Bronchial epithelial cell (primary cell): ENCODE measurements at regions not wholly inside any gene's neighbourhood (a gene's known extent, or its start where the extent isn't known, plus 50 kb on each side); places are given as distances from the start of the nearest gene placed in this dataset.

ENCODE experiments used
- DNase-seq: peaks from one replicate; pipeline ENCODE4 v3.0.0-alpha.2; 2010; ENCODE audit warnings: low read depth
- FAIRE-seq: peaks from 2 replicates; lab custom pipeline; 2011; peaks lifted over from hg19 to GRCh38; lab: Jason Lieb, UNC
- H3K27me3 ChIP-seq: 2 replicates; pipeline ENCODE4 v1.5.1; 2011; ENCODE audit warnings: low read length; ENCODE audit not compliant: control insufficient read depth, insufficient read depth
- H3K36me3 ChIP-seq: 2 replicates; pipeline ENCODE4 v1.5.1; 2011; ENCODE audit warnings: low read length; ENCODE audit not compliant: control insufficient read depth, insufficient read depth
- H3K4me3 ChIP-seq: 2 replicates; pipeline ENCODE4 v1.5.1; 2011; ENCODE audit warnings: mild to moderate bottlenecking, low read depth, low read length, control low read depth
- TF ChIP-seq, protein P1 (sequence below): IDR thresholded peaks from 2 replicates; pipeline ENCODE4 v1.5.1; 2011; ENCODE audit warnings: mild to moderate bottlenecking, moderate library complexity, low read length, control low read depth, inconsistent platforms; ENCODE audit not compliant: insufficient read depth, severe bottlenecking

DNA sequence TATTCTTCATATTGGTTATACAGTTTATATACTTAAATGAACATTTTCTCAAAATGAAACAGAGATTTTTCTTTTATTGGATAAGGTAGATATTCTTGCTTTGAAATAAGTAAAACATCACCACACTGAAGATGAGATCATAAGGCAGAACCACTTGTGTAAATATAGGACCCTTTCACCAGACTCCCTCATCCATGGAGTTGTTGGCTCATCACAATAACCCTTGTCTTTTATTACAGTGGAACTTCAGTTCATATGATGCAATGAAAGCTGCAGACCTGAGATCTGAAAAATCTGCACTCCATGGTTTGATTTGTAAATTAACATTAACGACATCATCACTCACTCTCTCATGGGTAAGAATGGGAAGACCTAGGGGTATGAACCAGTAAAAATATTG is 51.9 kb upstream of the DBX2 start:
- TF ChIP-seq, protein P1, sequence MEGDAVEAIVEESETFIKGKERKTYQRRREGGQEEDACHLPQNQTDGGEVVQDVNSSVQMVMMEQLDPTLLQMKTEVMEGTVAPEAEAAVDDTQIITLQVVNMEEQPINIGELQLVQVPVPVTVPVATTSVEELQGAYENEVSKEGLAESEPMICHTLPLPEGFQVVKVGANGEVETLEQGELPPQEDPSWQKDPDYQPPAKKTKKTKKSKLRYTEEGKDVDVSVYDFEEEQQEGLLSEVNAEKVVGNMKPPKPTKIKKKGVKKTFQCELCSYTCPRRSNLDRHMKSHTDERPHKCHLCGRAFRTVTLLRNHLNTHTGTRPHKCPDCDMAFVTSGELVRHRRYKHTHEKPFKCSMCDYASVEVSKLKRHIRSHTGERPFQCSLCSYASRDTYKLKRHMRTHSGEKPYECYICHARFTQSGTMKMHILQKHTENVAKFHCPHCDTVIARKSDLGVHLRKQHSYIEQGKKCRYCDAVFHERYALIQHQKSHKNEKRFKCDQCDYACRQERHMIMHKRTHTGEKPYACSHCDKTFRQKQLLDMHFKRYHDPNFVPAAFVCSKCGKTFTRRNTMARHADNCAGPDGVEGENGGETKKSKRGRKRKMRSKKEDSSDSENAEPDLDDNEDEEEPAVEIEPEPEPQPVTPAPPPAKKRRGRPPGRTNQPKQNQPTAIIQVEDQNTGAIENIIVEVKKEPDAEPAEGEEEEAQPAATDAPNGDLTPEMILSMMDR: no peak
- FAIRE-seq (no peak), DNase-seq (no peak)
- no peaks in the 10 kb centered on the region for H3K36me3 ChIP-seq
- peaks cover 2% of the 10 kb centered on the region for H3K27me3 ChIP-seq
- no peak overlapping the region for H3K4me3 ChIP-seq

DNA sequence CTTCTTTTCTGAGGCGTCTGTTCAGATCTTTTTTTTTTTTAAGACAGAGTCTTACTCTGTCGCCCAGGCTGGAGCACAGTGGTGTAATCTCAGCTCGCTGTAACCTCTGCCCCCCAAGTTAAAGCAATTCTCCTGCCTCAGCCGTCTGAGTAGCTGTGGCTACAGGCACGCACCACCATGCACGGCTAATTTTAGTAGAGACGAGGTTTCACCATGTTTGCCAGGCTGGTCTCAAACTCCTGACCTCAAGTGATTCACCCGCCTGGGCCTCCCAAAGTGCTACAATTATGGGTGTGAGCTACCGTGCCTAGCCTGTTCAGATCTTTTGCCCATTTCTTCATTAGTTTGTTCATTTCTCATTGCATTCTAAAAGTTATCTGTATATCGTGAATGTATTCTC is 55.1 kb upstream of the DBX2 start:
- DNase-seq: no peak
- Histone ChIP-seq H3K27me3 (no peaks in the 10 kb centered on the region), H3K4me3 (no peak overlapping the region), H3K36me3 (no peaks in the 10 kb centered on the region)
- FAIRE-seq: no peak
- TF ChIP-seq, protein P1: no peak

- TF ChIP-seq, protein P1: no peak
- DNase-seq (peak; percentile 39), FAIRE-seq (no peak)
- Histone ChIP-seq H3K27me3 (no peaks in the 10 kb centered on the region), H3K4me3 (no peak overlapping the region), H3K36me3 (no peaks in the 10 kb centered on the region)
These were observed 61.4 kb upstream of the DBX2 start for GRCh38 chr12:45112306-45112705.

GRCh38 chr12:45121224-45121623 is 70.3 kb upstream of the DBX2 start:
- no peak for FAIRE-seq
- Histone ChIP-seq H3K4me3 (no peak overlapping the region), H3K36me3 (no peaks in the 10 kb centered on the region), H3K27me3 (no peaks in the 10 kb centered on the region)
- TF ChIP-seq, protein P1: no peak
- no peak for DNase-seq

- DNase-seq: peak; percentile 55
- Histone ChIP-seq H3K27me3 (no peaks in the 10 kb centered on the region), H3K36me3 (no peaks in the 10 kb centered on the region), H3K4me3 (no peak overlapping the region)
- TF ChIP-seq, protein P1: peak; percentile 39
- no peak for FAIRE-seq
These were observed 72.0 kb upstream of the DBX2 start for GRCh38 chr12:45122768-45123380.
